Bronchial epithelial cell (primary cell): ENCODE measurements at regions not wholly inside any gene's neighbourhood (a gene's known extent, or its start where the extent isn't known, plus 50 kb on each side); places are given as distances from the start of the nearest gene placed in this dataset.

Experiments
- DNase-seq: peaks from one replicate; pipeline ENCODE4 v3.0.0-alpha.2; 2010; ENCODE audit warnings: low read depth
- FAIRE-seq: peaks from 2 replicates; lab custom pipeline; 2011; peaks lifted over from hg19 to GRCh38; lab: Jason Lieb, UNC
- H3K27me3 ChIP-seq: 2 replicates; pipeline ENCODE4 v1.5.1; 2011; ENCODE audit warnings: low read length; ENCODE audit not compliant: control insufficient read depth, insufficient read depth
- H3K36me3 ChIP-seq: 2 replicates; pipeline ENCODE4 v1.5.1; 2011; ENCODE audit warnings: low read length; ENCODE audit not compliant: control insufficient read depth, insufficient read depth
- H3K4me3 ChIP-seq: 2 replicates; pipeline ENCODE4 v1.5.1; 2011; ENCODE audit warnings: mild to moderate bottlenecking, low read depth, low read length, control low read depth
- CTCF ChIP-seq: IDR thresholded peaks from 2 replicates; pipeline ENCODE4 v1.5.1; 2011; ENCODE audit warnings: mild to moderate bottlenecking, moderate library complexity, low read length, control low read depth, inconsistent platforms; ENCODE audit not compliant: insufficient read depth, severe bottlenecking

DNA sequence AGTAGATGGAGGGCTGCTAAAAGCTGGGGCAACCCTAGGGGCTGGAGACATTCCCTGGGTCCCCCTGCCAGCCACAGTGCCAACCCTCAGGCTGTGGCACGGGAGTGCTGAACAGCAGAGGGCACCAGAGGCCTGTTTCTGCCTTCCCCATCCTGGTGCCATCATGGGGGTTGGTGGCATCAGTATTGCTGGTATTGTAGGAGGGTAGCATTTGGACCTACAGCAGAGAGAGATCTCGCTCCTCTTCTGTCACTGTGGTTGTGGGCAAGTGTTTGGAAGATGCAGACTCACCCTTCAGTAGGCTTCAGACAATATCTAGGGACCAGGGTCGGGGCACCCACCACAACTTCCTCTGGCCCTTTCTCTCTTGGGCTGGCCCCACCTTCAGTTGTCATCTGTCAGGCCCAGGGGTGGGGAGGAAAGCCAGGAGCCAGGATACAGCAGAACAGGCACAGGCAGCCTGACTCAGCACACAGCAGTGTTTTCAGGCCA lies 123.5 kb downstream of the RPLP1 start:
- FAIRE-seq = no peak

DNA sequence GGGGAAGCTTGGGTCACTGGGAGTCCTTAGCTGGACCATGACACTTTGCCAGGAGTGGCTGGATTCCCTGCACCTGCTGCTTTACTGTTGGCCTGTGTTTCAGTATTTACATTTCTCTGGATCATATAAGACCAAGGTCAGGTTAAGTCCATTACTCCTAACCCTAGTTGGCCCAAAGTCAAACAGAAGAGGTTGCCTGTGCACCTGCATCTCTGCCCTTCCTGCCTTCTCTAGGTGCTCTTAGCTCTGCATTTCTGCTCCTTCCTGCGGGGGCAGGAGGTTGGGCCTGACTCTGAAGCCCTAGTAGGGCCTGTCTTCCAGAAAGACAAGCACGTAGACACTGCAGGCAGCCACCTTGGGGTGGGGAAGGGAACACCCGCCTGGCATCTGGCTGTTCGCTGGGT lies 124.3 kb downstream of the RPLP1 start:
- no peaks in the 10 kb centered on the region for H3K36me3 ChIP-seq
- FAIRE-seq = peak; percentile 85
- no peak for TF ChIP-seq CTCF
- no peak overlapping the region for H3K4me3 ChIP-seq
- DNase-seq = no peak
- peaks cover 60% of the 10 kb centered on the region for H3K27me3 ChIP-seq

More for the DNA sequence above, 123.5 kb downstream of the RPLP1 start:
- Histone ChIP-seq H3K27me3 (peaks cover 56% of the 10 kb centered on the region), H3K36me3 (no peaks in the 10 kb centered on the region), H3K4me3 (no peak overlapping the region)
- TF ChIP-seq CTCF = peak; percentile 95
- peak; percentile 33 for DNase-seq

DNA sequence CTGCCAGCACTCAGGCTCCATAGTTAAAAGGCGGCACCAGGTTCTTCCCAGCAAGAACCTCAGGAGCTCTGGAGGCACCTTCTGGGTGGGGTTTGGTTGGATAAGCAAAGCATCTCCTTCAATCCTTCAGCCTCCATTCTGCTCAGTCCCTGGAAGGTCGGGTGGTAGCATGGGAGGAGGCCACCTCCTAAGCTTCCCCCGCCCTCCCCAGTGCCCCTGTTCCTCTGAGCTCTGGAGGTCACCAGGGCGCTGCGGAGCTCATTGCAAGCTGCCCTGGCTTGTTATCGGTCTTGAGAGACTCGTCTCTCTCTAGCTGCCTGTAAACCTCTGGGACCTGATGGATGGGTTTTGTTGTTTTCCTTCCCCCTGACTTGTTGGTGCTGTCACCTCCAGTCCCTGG lies 124.8 kb downstream of the RPLP1 start:
- DNase-seq (no peak), FAIRE-seq (no peak)
- Histone ChIP-seq H3K36me3 (no peaks in the 10 kb centered on the region), H3K4me3 (no peak overlapping the region), H3K27me3 (peaks cover 58% of the 10 kb centered on the region)
- TF ChIP-seq CTCF = no peak

GRCh38 chr15:69578252-69578651 lies 125.6 kb downstream of the RPLP1 start:
- Histone ChIP-seq H3K27me3 (peaks cover 57% of the 10 kb centered on the region), H3K36me3 (no peaks in the 10 kb centered on the region), H3K4me3 (no peak overlapping the region)
- FAIRE-seq (no peak), DNase-seq (no peak)
- TF ChIP-seq CTCF = no peak

DNA sequence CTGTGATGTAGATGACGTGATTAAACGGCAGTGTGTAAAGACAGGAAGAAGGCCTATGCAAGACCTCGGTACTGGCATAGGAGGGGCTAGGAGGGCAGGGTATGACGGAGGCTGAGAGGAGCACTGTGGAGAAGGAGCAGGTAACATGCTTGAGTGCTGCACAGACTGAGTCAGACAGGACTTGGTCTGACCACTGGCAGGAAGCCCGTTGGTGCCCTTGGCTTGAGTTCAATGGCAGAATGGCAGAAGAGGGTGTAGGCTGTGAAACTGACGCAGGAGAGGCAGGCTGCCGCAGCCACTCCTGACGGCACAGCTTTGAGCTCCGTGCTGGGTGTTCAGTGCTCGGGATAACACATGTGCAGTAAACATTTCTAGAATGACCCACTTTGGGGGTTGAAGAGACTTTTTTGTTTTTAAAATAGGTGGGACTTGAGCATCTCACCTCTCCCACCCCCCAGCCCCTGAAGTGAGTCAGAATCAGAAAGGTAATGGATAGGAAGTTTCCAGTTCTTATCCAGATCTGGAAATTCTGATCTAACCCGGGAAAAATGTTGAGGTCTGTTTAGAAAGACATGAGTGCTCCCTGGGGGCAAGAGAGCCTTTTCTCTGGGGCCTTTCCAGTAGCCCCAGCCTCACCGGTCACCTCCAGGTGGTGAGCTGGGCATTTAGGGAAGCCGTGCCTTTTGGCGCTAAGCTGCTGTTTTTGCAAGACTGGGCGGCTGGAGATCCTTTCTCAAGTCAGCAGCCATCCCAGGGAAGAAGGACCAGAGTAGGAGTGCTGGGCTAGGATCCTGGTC lies 126.4 kb downstream of the RPLP1 start:
- Histone ChIP-seq H3K4me3 (no peak overlapping the region), H3K36me3 (no peaks in the 10 kb centered on the region), H3K27me3 (peaks cover 59% of the 10 kb centered on the region)
- no peak for TF ChIP-seq CTCF
- FAIRE-seq (peak; percentile 91), DNase-seq (peak; percentile 61)
